ENCODE measurements at regions not wholly inside any gene's neighbourhood (a gene's known extent, or its start where the extent isn't known, plus 50 kb on each side); places are given as distances from the start of the nearest gene placed in this dataset.

- no peak for TF ChIP-seq CTCF (conservative IDR thresholded peaks at IDR 0.05)
- TF ChIP-seq EZH2 (IDR thresholded peaks at IDR 0.05; ENCODE audit: low read depth), result no peak
Measured at GRCh38 chr7:155191901-155192478, 105.7 kb upstream of the INSIG1 start.
